ENCODE measurements at regions not wholly inside any gene's neighbourhood (a gene's known extent, or its start where the extent isn't known, plus 50 kb on each side); places are given as distances from the start of the nearest gene placed in this dataset.
"Not testable (repeated sequence)": the region's sequence is repeated elsewhere in the genome, so short reads cannot be mapped to it uniquely, and the experiment has no call there.

GRCh38 chr10:117750616-117751015, 208.1 kb downstream of the EMX2 start:
- DNase-seq (ENCODE audit: low read depth): no peak

GRCh38 chr10:117751259-117751658, 208.7 kb downstream of the EMX2 start:
- DNase-seq (ENCODE audit: low read depth): no peak

GRCh38 chr10:117752103-117752502, 209.6 kb downstream of the EMX2 start:
- no peak for DNase-seq (ENCODE audit: low read depth)

DNA sequence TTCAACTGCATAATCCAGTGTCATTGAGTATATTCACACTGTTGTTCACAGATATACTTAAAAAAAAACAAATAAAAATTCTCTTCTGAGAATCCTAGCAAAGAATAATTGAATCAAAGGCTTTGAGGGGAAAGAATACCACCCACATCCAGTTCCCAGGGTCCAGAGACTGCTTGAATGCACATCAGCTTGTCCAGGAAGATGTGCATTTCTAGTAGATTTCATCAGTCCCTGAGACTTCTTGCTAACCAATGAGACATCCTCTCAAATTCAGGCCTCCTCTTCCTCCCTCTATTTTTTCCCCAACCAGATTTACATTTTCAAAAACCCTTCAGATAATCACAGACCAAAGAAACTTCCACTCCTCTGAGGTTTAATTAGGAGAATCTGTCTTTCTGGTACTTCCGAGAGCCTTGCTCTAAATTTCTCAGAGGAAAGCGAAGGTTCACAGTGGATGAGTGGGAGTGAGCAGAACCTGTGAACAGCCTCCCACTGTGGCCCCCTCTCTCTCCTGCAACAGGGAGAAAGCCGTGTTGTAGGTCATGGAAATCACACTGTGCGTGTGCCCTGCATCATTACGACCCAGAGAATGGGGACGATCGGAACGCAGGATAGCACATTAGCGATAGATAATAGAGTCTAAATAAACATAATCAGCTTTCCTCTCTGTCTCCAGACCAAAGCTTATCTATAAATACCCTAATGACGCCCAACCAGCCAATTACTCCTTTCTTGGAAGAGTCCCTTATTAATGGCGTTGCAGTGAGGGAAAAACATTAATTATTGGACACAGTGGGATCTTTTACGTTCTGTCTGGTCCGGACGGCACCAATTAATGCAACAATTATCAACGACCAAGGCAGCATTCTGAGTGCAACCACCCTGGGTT, 212.5 kb downstream of the EMX2 start:
- DNase-seq (ENCODE audit: low read depth): no peak

- no peak for DNase-seq (ENCODE audit: low read depth)
These were observed 213.1 kb downstream of the EMX2 start for GRCh38 chr10:117755659-117756014.

DNA sequence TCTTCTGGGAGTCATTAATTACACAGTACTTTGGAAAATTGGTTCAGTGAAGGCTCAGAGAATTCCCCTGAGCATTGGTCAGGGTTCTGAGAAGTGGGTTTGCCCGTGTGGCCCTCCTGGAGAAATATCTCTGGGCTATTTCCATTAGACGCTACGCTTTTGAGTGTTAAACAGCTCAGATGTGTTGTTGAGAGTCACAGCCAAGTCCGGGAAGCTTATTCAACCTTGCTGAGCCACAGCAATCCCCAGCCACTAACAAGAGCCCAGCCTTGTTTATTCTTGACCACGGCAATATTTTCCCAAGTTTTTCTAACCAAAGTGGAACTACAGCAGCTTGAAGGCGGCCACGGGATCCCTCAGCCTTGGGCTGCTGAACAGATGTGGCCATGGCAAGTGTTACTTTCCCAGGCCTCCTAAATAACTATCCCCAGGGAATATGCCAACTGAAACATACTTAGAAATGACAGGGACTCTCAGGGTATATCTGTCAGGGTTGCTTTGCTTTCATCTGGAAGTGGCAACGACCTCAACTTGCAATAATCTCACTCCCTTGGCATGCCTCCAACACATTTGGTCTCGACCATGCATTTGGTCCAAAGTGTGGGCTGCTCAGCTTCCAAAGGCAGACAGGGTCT, 214.7 kb downstream of the EMX2 start:
- no peak for DNase-seq (ENCODE audit: low read depth)

- DNase-seq (ENCODE audit: low read depth): no peak
These were observed 216.7 kb downstream of the EMX2 start for GRCh38 chr10:117759266-117759665.

GRCh38 chr10:117761695-117762094, 219.1 kb downstream of the EMX2 start:
- DNase-seq (ENCODE audit: low read depth): no peak

- DNase-seq (ENCODE audit: low read depth): no peak
These were observed 219.7 kb downstream of the EMX2 start for GRCh38 chr10:117762126-117762818.

DNA sequence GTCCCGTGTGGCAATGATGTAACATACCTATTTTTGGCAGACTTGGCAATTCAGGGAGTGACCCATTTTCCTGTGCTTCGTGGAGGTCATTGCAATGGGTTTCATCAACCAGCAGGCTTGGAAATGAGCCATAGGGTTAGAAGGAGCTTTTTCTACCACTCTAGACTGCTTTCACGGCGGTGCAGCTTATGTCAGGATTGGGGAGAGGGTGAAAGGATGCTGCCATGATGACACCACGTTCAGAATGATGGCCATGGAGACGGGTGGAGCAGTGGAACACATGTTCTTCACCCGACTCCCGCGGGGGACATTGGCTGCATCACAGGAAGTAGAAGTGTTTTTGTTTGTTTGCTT, 220.2 kb downstream of the EMX2 start:
- DNase-seq (ENCODE audit: low read depth): no peak

DNA sequence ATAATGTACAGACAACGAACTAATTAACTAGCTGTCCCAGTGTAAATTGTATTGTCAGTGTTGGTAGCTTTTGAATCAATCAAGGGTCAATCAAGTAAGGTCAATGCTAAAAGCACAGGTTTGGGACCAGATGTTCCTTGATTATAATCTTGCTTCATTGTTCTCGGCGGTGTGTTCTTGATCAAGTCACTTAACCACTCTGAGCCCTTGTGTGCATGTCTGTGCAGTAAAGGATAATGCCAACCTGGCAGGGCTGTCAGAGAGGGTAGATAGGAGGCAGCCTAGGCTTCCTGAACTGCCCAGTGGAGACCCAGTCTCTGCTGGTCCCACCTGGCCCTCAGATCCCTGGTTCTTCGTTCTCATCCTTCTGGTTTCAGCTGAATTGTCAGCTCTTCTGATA, 221.0 kb downstream of the EMX2 start:
- no peak for DNase-seq (ENCODE audit: low read depth)

DNA sequence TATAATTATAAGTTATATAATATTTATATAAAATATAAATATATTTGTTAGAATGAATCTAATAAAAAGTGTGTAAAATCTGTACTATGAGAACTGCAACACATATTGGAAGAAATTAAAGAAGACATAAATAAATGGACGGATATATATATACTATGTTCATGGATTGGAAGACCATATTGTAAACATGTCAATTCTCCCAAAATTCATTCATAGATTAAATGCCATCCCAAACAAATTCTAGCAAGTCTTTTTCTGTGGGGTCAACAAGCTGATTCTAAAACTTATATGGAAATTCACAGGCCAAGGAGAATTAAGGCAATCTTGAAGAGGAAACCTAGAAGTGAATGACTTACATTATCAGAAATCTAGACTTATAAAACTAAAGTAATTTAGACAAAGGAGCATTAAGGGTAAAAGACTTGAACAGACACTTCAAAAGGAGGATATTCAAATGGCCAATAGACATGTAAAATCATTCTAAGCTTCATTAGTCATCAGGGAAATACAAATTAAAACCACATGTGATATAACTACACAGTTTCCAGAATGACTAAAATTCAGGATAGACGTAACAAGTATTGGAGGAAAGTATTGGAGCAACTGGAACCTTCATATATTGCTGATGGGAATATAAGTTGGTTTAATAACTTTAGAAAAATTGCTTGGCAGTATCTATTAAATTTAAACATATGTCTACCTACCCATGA, 225.9 kb downstream of the EMX2 start:
- peak; percentile 1 for DNase-seq (ENCODE audit: low read depth)

- no peak for DNase-seq (ENCODE audit: low read depth)
These were observed 233.0 kb downstream of the EMX2 start for GRCh38 chr10:117775526-117775925.

GRCh38 chr10:117777222-117777621, 234.7 kb downstream of the EMX2 start:
- not testable (repeated sequence) for DNase-seq (ENCODE audit: low read depth)

- no peak for DNase-seq (ENCODE audit: low read depth)
These were observed 235.7 kb downstream of the EMX2 start for GRCh38 chr10:117778241-117778640.

- no peak for DNase-seq (ENCODE audit: low read depth)
These were observed 237.9 kb downstream of the EMX2 start for GRCh38 chr10:117780411-117780810.

DNA sequence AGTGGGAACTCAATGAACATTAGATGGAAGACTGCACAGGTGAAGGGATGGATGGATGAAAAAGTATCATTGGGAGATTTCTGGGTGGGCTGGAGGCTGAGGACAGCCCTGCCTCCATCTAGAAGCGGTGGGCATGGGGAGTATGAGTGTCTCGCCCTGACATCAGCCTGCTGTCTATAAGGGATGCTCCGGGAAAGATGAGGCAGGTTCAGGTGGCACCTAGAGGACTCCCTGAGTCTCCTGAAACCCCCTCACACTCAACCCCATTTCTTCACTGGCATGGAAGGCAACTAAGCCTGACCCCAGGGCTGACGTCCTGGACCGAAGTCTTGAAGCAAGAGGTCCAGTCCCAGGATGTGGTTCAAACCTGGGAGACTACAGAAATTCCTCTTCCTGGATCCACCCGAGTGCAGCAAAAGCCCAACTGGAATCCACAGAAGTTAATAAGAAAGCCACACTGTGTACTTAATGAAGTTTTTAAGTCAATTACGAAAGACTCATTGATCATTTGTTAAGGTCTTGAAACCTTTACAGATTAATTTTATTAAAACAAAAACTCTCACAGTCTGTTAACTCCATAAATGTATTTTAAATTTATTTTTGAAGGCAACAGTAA, 238.8 kb downstream of the EMX2 start:
- DNase-seq (ENCODE audit: low read depth): no peak

DNA sequence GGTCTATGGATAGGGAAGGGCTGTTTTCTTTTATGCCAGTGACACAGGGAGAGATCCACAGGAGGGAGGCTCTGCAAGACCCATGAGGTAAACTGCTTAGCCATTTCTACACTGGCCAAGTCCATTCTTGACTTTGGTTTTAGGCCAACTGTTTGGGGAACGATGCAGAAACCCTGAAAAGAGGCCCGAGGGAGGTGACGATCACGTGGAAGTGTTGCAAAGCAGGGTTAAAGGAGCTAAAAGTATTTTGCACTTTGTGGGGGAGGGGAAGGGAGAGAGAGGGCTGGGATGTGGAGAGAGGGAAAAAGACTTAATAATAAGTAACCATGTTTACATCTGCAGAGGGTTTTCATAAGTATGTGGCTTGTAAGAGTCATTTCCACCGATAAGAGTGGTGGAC, 239.7 kb downstream of the EMX2 start:
- DNase-seq (ENCODE audit: low read depth): no peak

- DNase-seq (ENCODE audit: low read depth): no peak
These were observed 241.3 kb downstream of the EMX2 start for GRCh38 chr10:117783698-117784395.

DNA sequence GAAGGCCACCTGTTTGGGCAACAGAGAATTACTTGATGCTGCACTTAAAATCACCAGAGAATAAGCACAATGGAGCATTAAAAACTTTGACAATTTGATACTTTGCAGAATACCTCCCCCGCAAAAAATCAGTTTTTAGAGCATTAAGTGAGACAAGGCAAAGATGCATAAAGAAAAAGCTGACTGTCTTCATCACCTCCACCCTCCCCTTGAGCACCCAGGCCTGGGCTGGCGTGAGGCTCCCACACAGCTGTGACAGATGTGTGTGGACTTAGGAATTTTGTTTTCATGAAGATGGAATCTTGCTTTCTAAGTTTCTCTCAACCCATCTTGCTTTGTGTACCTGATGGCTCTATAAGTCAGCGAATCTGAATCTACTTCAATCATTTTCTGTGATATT, 242.2 kb downstream of the EMX2 start:
- DNase-seq (ENCODE audit: low read depth): no peak

DNA sequence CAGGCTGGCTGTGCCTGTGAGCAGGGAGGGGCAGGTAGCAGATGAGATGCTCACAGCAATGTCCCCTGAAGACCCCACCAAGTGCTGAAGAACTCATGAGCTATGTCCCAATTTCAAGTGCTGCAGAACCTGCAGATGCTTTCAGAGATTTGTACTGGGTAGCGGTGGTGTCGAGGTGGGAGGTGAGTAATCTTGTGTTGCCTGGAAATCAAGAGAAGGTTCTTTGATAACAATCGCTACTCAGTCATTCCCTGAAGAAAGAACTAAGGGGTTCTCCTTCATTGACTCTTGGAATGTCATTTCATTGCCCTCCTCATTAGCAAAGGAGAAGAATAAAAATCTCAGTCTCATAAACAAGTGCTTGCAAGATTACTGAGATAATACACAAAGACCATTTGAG, 246.4 kb downstream of the EMX2 start:
- no peak for DNase-seq (ENCODE audit: low read depth)

Data from EH (cell line).